HTR-8/SVneo (cell line): ENCODE measurements at regions not wholly inside any gene's neighbourhood (a gene's known extent, or its start where the extent isn't known, plus 50 kb on each side); places are given as distances from the start of the nearest gene placed in this dataset.
"Not testable (repeated sequence)": the region's sequence is repeated elsewhere in the genome, so short reads cannot be mapped to it uniquely, and the experiment has no call there.

ENCODE experiments used
- DNase-seq: peaks from one replicate; pipeline ENCODE4 v3.0.0; 2011; ENCODE audit warnings: low spot score, mixed read lengths; ENCODE audit not compliant: insufficient read length
- FAIRE-seq: peaks from 2 replicates; lab custom pipeline; 2011; peaks lifted over from hg19 to GRCh38; lab: Jason Lieb, UNC

DNA sequence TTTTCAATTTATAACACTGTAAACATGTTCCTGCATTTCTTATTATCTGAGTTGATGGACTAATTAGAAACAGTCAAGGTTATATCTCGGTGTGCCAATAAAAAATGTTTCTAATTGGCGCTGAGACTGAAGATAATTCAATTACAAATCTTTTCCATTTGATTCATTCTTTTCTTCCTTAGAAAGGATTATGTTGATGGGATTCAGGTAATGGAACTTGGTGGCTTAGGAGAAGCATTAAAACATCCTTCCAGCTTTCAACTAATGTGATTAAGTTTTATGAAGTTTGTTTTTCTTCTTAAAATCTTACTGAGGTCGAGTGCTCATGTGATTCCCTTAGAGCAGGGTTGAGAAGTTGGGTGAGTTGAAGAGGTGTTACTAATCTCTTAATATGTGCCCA is 1015.3 kb downstream of the NR2F1-AS1 start:
- no peak for DNase-seq
- no peak for FAIRE-seq

GRCh38 chr5:92562065-92562464 is 1019.0 kb downstream of the NR2F1-AS1 start:
- DNase-seq (no peak), FAIRE-seq (no peak)

- no peak for FAIRE-seq
- no peak for DNase-seq
These were observed 1019.5 kb downstream of the NR2F1-AS1 start for GRCh38 chr5:92561411-92561959.

GRCh38 chr5:92560698-92561401 is 1020.2 kb downstream of the NR2F1-AS1 start:
- FAIRE-seq (no peak), DNase-seq (no peak)

- no peak for DNase-seq
- no peak for FAIRE-seq
These were observed 1021.2 kb downstream of the NR2F1-AS1 start for GRCh38 chr5:92559781-92560180.

- FAIRE-seq, result no peak
These were observed 1021.7 kb downstream of the NR2F1-AS1 start for GRCh38 chr5:92559331-92559730.

GRCh38 chr5:92556747-92557146 is 1024.3 kb downstream of the NR2F1-AS1 start:
- DNase-seq (no peak), FAIRE-seq (no peak)

More at GRCh38 chr5:92559331-92559730, 1021.7 kb downstream of the NR2F1-AS1 start:
- no peak for DNase-seq

GRCh38 chr5:92554447-92555085 is 1026.5 kb downstream of the NR2F1-AS1 start:
- DNase-seq (no peak), FAIRE-seq (no peak)

DNA sequence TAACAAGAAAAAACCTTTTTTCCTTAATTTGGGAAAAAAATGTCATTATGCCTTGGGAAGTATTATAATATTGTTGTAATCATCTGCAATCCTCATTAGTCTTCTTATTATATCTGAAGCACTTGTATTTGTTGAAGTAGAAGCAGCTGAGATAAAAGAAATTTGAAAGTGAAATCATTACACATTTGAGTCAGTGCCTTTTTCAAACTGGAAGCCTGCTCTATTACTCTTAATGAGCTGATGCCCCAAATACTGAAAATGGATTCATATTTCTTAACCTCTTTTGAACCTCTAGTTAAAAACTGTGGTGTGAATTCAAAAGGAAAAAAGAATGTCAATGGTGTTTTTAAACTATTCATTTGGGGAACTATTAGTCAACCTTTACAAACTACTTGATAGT is 1027.7 kb downstream of the NR2F1-AS1 start:
- no peak for DNase-seq
- no peak for FAIRE-seq

GRCh38 chr5:92552206-92553160 is 1028.5 kb downstream of the NR2F1-AS1 start:
- peak; percentile 54 for DNase-seq
- FAIRE-seq, result peak; percentile 85

GRCh38 chr5:92548346-92548745 is 1032.7 kb downstream of the NR2F1-AS1 start:
- DNase-seq, result no peak
- no peak for FAIRE-seq

GRCh38 chr5:92544596-92544995 is 1036.4 kb downstream of the NR2F1-AS1 start:
- FAIRE-seq, result no peak
- DNase-seq, result no peak

DNA sequence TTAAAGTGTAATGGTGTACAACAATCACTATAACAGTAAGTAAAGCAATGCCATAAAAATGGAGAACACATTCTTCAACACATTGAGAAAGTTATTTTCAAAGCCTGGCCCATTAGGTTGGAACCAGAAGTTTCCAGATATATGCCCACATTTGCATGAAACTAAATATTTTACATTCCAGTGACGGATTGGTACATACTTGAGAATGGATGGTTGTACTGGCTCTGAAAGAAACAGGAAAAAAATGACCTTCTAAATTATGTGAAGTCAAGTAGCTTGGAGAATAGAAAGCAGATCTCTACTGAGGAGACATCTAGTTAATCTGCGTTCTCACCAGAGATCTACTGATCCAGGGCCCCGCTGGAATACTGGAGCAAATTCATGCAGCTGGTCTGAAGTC is 1037.0 kb downstream of the NR2F1-AS1 start:
- DNase-seq (no peak), FAIRE-seq (no peak)

GRCh38 chr5:92543201-92543600 is 1037.8 kb downstream of the NR2F1-AS1 start:
- DNase-seq, result no peak
- FAIRE-seq, result no peak

DNA sequence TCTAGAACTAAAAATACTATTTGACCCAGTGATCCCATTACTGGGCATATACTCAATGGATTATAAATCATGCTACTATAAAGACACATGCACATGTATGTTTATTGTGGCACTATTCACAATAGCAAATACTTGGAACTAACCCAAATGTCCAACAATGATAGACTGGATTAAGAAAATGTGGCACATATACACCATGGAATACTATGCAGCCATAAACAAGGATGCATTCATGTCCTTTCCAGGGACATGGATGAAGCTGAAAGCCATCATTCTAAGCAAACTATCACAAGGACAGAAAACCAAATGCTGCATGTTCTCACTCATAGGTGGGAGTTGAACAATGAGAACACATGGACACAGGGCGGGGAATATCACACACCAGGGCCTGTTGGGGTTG is 1039.0 kb downstream of the NR2F1-AS1 start:
- not testable (repeated sequence) for FAIRE-seq, DNase-seq

GRCh38 chr5:92527311-92528078 is 1053.5 kb downstream of the NR2F1-AS1 start:
- FAIRE-seq (no peak), DNase-seq (no peak)

- FAIRE-seq (no peak), DNase-seq (no peak)
These were observed 1055.9 kb downstream of the NR2F1-AS1 start for GRCh38 chr5:92525131-92525530.

- FAIRE-seq (no peak), DNase-seq (no peak)
These were observed 1061.0 kb downstream of the NR2F1-AS1 start for GRCh38 chr5:92519811-92520632.
